Astrocyte (in vitro differentiated cells and primary cell): ENCODE measurements at regions not wholly inside any gene's neighbourhood (a gene's known extent, or its start where the extent isn't known, plus 50 kb on each side); places are given as distances from the start of the nearest gene placed in this dataset.

Experiments used
- DNase-seq: peaks from one replicate; pipeline ENCODE4 v3.0.0-alpha.2; 2010; ENCODE audit warnings: low read depth
- FAIRE-seq: peaks from 2 replicates; lab custom pipeline; 2011; peaks lifted over from hg19 to GRCh38; lab: Jason Lieb, UNC
- H2AFZ ChIP-seq: 2 replicates; pipeline ENCODE4 v1.6.0; 2012; ENCODE audit warnings: low read depth, low read length, inconsistent platforms
- H3K27ac ChIP-seq: 2 replicates; pipeline ENCODE4 v1.5.1; 2011; ENCODE audit warnings: low read depth, low read length, inconsistent platforms
- H3K27me3 ChIP-seq: 2 replicates; pipeline ENCODE4 v1.6.0; 2011; ENCODE audit warnings: low read length, inconsistent platforms; ENCODE audit not compliant: insufficient read depth
- H3K36me3 ChIP-seq: 2 replicates; pipeline ENCODE4 v1.5.1; 2011; ENCODE audit warnings: low read length, inconsistent platforms; ENCODE audit not compliant: insufficient read depth
- H3K4me1 ChIP-seq: 2 replicates; pipeline ENCODE4 v1.5.1; 2011; ENCODE audit warnings: low read length, inconsistent platforms; ENCODE audit not compliant: insufficient read depth
- H3K4me2 ChIP-seq: 2 replicates; pipeline ENCODE4 v1.6.0; 2012; ENCODE audit warnings: low read length, inconsistent platforms
- H3K4me3 ChIP-seq: 2 replicates; pipeline ENCODE4 v1.5.1; 2011; ENCODE audit warnings: low read depth, mild to moderate bottlenecking, low read length, inconsistent platforms; ENCODE audit not compliant: insufficient read depth
- H3K79me2 ChIP-seq: 2 replicates; pipeline ENCODE4 v1.6.0; 2012; ENCODE audit warnings: mild to moderate bottlenecking, low read length, inconsistent platforms; ENCODE audit not compliant: insufficient read depth
- H3K9ac ChIP-seq: 2 replicates; pipeline ENCODE4 v1.6.0; 2012; ENCODE audit warnings: mild to moderate bottlenecking, low read length, inconsistent platforms
- H3K9me3 ChIP-seq: 2 replicates; pipeline ENCODE4 v1.5.1; 2012; ENCODE audit warnings: low read depth, mild to moderate bottlenecking, low read length, inconsistent platforms; ENCODE audit not compliant: insufficient read depth
- H4K20me1 ChIP-seq: 2 replicates; pipeline ENCODE4 v1.6.0; 2012; ENCODE audit warnings: low read length, inconsistent platforms; ENCODE audit not compliant: insufficient read depth
- H3K27ac Mint-ChIP-seq: one replicate; pipeline ENCODE4 v1.8.0; 2021; ENCODE audit warnings: mild to moderate bottlenecking, mixed read lengths; ENCODE audit not compliant: unreplicated experiment
- H3K27me3 Mint-ChIP-seq: one replicate; pipeline ENCODE4 v1.8.0; 2021; ENCODE audit warnings: low read depth, mixed read lengths; ENCODE audit not compliant: unreplicated experiment
- H3K36me3 Mint-ChIP-seq: one replicate; pipeline ENCODE4 v1.8.0; 2021; ENCODE audit warnings: low read depth, mixed read lengths; ENCODE audit not compliant: unreplicated experiment
- H3K4me1 Mint-ChIP-seq: one replicate; pipeline ENCODE4 v1.8.0; 2021; ENCODE audit warnings: low read depth, mixed read lengths; ENCODE audit not compliant: unreplicated experiment
- H3K4me3 Mint-ChIP-seq: one replicate; pipeline ENCODE4 v1.8.0; 2021; ENCODE audit warnings: mild to moderate bottlenecking, moderate library complexity, mixed read lengths; ENCODE audit not compliant: unreplicated experiment
- H3K9me3 Mint-ChIP-seq: one replicate; pipeline ENCODE4 v1.8.0; 2021; ENCODE audit warnings: mild to moderate bottlenecking, mixed read lengths; ENCODE audit not compliant: unreplicated experiment
- CTCF ChIP-seq: IDR thresholded peaks from 2 replicates; pipeline ENCODE4 v1.5.1; 2011; ENCODE audit warnings: low read depth, mild to moderate bottlenecking, inconsistent platforms, low read length, moderate library complexity; ENCODE audit not compliant: insufficient read depth
- EZH2 ChIP-seq: IDR thresholded peaks from 2 replicates; pipeline ENCODE4 v1.6.1; 2012; ENCODE audit warnings: mild to moderate bottlenecking, low read length, inconsistent platforms; ENCODE audit not compliant: insufficient read depth

GRCh38 chr11:130639369-130639768 lies 190.9 kb downstream of the ADAMTS15 start:
- no peak overlapping the region for H3K27ac Mint-ChIP-seq
- no peaks in the 10 kb centered on the region for H3K9me3 Mint-ChIP-seq
- FAIRE-seq (no peak), DNase-seq (no peak)
- Histone ChIP-seq H3K4me1 (peaks cover 38% of the 10 kb centered on the region), H3K4me3 (no peak overlapping the region), H3K4me2 (no peak overlapping the region), H4K20me1 (no peaks in the 10 kb centered on the region), H3K27me3 (no peaks in the 10 kb centered on the region), H3K9ac (no peak overlapping the region), H3K27ac (no peak overlapping the region), H3K79me2 (no peaks in the 10 kb centered on the region), H3K9me3 (no peaks in the 10 kb centered on the region), H2AFZ (no peak overlapping the region), H3K36me3 (no peaks in the 10 kb centered on the region)
- TF ChIP-seq CTCF (no peak), EZH2 (no peak)
- H3K27me3 Mint-ChIP-seq: peaks cover 11% of the 10 kb centered on the region
- H3K4me3 Mint-ChIP-seq: no peak overlapping the region
- peaks cover 16% of the 10 kb centered on the region for H3K4me1 Mint-ChIP-seq
- no peaks in the 10 kb centered on the region for H3K36me3 Mint-ChIP-seq

- H3K9me3 Mint-ChIP-seq: no peaks in the 10 kb centered on the region
- H3K4me2 ChIP-seq: no peak overlapping the region
- H3K4me1 ChIP-seq: peaks cover 32% of the 10 kb centered on the region
- H3K27me3 Mint-ChIP-seq: peaks cover 11% of the 10 kb centered on the region
- no peak overlapping the region for H3K27ac ChIP-seq
- no peak for TF ChIP-seq CTCF
- no peak for TF ChIP-seq EZH2
- H3K4me3 ChIP-seq: no peak overlapping the region
- no peak overlapping the region for H2AFZ ChIP-seq
- FAIRE-seq (no peak), DNase-seq (no peak)
- no peaks in the 10 kb centered on the region for H3K36me3 Mint-ChIP-seq
- H3K36me3 ChIP-seq: no peaks in the 10 kb centered on the region
- no peaks in the 10 kb centered on the region for H3K79me2 ChIP-seq
- H3K27me3 ChIP-seq: no peaks in the 10 kb centered on the region
- H3K9ac ChIP-seq: no peak overlapping the region
- H3K9me3 ChIP-seq: no peaks in the 10 kb centered on the region
- no peak overlapping the region for H3K4me3 Mint-ChIP-seq
- no peak overlapping the region for H3K27ac Mint-ChIP-seq
- H3K4me1 Mint-ChIP-seq: peaks cover 8% of the 10 kb centered on the region
- H4K20me1 ChIP-seq: no peaks in the 10 kb centered on the region
Measured at GRCh38 chr11:130640526-130640925, 192.1 kb downstream of the ADAMTS15 start.

GRCh38 chr11:130641876-130642275 lies 193.4 kb downstream of the ADAMTS15 start:
- peaks cover 11% of the 10 kb centered on the region for H3K27me3 Mint-ChIP-seq
- TF ChIP-seq EZH2: no peak
- TF ChIP-seq CTCF: no peak
- H3K36me3 Mint-ChIP-seq: no peaks in the 10 kb centered on the region
- Histone ChIP-seq H3K4me3 (no peak overlapping the region), H3K27ac (no peak overlapping the region), H3K9me3 (no peaks in the 10 kb centered on the region), H3K79me2 (no peaks in the 10 kb centered on the region), H2AFZ (no peak overlapping the region), H3K4me1 (peaks cover 31% of the 10 kb centered on the region), H3K27me3 (no peaks in the 10 kb centered on the region), H3K4me2 (no peak overlapping the region), H4K20me1 (no peaks in the 10 kb centered on the region), H3K9ac (no peak overlapping the region), H3K36me3 (no peaks in the 10 kb centered on the region)
- no peak overlapping the region for H3K27ac Mint-ChIP-seq
- H3K4me3 Mint-ChIP-seq: no peak overlapping the region
- DNase-seq: no peak
- peaks cover 5% of the 10 kb centered on the region for H3K4me1 Mint-ChIP-seq
- no peak for FAIRE-seq
- no peaks in the 10 kb centered on the region for H3K9me3 Mint-ChIP-seq
